LNCaP clone FGC (cell line): ENCODE measurements at regions not wholly inside any gene's neighbourhood (a gene's known extent, or its start where the extent isn't known, plus 50 kb on each side); places are given as distances from the start of the nearest gene placed in this dataset.
A peak's percentile ranks its signal among the peaks of the same experiment; 100 is the strongest.

ENCODE experiments used
- DNase-seq: peaks from one replicate; pipeline ENCODE4 v3.0.0-alpha.2; 2011; ENCODE audit warnings: low read depth
- H3K4me3 ChIP-seq: 2 replicates; pipeline ENCODE4 v1.5.1; 2011; ENCODE audit warnings: mild to moderate bottlenecking, low read depth, low read length, control low read depth
- CTCF ChIP-seq: IDR thresholded peaks from 2 replicates; pipeline ENCODE4 v1.5.1; 2012; ENCODE audit warnings: mild to moderate bottlenecking; ENCODE audit not compliant: control insufficient read depth, insufficient read depth; ENCODE audit errors: extremely low read depth

DNA sequence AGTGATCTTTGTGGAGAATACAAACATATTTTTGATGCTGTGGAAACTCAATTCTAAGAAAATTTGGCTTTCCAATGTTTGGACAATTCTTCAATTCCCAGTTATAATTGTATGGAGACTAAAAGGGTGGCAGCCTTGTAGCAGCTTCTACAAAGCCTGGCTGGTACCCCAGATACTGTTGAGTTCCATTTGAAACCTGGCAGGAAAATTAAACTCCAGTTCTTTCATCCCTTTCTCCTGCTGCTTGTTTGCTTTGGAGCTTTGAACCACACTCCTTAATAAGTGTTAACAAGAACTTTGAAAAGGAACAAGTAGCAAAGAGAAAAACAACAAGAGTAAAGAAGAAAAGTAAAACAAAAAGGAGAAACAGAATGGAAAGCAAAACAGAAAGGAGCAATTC lies 172.6 kb upstream of the ADAMTS5 start:
- no peak overlapping the region for H3K4me3 ChIP-seq
- TF ChIP-seq CTCF: no peak
- no peak for DNase-seq

DNA sequence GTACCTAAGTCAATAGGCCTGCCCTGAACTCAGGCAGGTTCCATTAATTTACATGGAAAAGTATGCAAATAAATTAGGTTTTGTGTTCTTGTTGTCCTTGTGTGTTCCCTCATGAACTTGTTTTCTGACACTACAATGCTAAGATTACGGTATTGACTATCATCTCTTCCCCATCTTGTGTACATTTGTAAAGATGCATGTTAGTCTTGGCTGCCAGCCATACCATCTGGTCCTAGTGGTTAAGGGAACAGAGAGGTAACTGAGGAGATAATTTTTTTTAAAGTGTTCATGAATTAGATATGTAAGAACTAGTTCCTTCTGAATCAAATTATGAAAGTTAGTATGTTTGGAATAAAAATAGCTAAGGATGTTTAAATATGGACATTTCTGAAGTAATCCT lies 167.6 kb upstream of the ADAMTS5 start:
- no peak for TF ChIP-seq CTCF
- H3K4me3 ChIP-seq: no peak overlapping the region
- DNase-seq: peak; percentile 84

DNA sequence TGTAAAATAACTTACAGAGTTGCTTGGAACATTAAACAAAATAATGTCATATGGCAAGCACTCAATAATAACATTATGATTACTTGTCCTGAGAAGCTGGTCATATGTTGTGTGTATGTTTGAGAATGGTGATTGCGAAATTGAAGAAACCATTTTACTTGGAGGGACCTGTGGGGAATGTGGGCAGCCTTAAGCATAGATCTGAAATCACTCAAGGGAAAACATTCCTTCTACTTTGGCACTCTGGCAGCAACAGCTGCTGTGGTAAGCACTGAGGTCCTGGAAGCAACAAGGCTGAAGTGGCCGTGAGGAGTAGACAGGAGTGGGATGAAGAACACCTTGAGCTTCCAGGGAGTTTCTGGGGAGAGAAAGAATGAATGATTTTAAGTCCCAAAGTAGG lies 165.4 kb upstream of the ADAMTS5 start:
- TF ChIP-seq CTCF: no peak
- no peak overlapping the region for H3K4me3 ChIP-seq
- DNase-seq: no peak

DNA sequence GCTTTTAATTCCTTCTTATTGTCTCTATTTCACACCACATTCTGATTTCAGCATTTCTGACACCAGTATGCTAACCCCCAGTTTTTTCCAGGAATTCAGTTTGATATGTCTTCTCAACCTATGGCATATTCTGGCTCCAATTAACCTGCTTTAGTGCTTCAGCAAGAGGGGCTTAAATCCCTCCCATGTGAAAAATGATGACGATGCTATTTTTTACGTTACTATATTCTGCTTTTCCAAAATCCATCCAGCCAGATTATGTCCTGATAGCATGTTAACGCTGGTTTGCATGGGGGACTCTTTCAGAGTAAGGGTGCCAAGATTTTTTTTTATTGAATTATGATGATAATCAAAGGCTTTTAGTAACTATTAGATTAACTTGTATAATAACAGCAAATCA lies 163.3 kb upstream of the ADAMTS5 start:
- DNase-seq: no peak
- no peak for TF ChIP-seq CTCF

GRCh38 chr21:27129694-27130093 lies 162.8 kb upstream of the ADAMTS5 start:
- no peak for TF ChIP-seq CTCF
- no peak for DNase-seq

More for the DNA sequence above, 163.3 kb upstream of the ADAMTS5 start:
- no peak overlapping the region for H3K4me3 ChIP-seq

DNA sequence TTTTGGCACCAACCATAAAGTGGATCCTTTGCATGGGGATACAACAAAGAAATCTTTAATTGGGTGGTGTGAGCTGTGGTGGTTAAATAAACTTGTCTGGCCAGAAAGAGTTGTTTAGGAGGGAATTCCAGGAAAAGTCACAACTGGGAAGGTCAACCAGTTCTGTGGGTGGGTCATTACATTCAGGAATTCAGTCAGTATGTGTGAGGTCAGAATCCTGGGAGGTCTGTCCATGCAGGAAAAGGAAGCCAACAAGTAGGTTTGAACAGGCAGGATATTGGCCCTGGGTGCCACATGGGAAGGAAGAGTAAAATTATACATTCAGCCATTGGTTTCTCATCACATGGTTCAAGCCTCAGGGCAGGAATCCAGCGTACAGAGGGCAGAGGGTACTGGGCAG lies 162.3 kb upstream of the ADAMTS5 start:
- no peak for DNase-seq
- H3K4me3 ChIP-seq: no peak overlapping the region
- TF ChIP-seq CTCF: no peak

More at GRCh38 chr21:27129694-27130093, 162.8 kb upstream of the ADAMTS5 start:
- H3K4me3 ChIP-seq: no peak overlapping the region

- TF ChIP-seq CTCF: no peak
- no peak overlapping the region for H3K4me3 ChIP-seq
- no peak for DNase-seq
These were observed 159.3 kb upstream of the ADAMTS5 start for GRCh38 chr21:27126140-27126539.
